Glutamatergic neuron (in vitro differentiated cells): ENCODE measurements at regions not wholly inside any gene's neighbourhood (a gene's known extent, or its start where the extent isn't known, plus 50 kb on each side); places are given as distances from the start of the nearest gene placed in this dataset.

Experiments
- DNase-seq: peaks from one replicate; pipeline ENCODE4 v3.0.0; 2022
- H3K27ac Mint-ChIP-seq: one replicate; pipeline ENCODE4 v1.8.0; 2020; ENCODE audit warnings: mild to moderate bottlenecking, mixed read lengths, inconsistent platforms; ENCODE audit not compliant: unreplicated experiment
- H3K27me3 Mint-ChIP-seq: one replicate; pipeline ENCODE4 v1.8.0; 2020; ENCODE audit warnings: mild to moderate bottlenecking, moderate library complexity, mixed read lengths, inconsistent platforms; ENCODE audit not compliant: unreplicated experiment
- H3K36me3 Mint-ChIP-seq: one replicate; pipeline ENCODE4 v1.8.0; 2020; ENCODE audit warnings: mild to moderate bottlenecking, mixed read lengths, inconsistent platforms; ENCODE audit not compliant: unreplicated experiment
- H3K4me1 Mint-ChIP-seq: one replicate; pipeline ENCODE4 v1.8.0; 2020; ENCODE audit warnings: mild to moderate bottlenecking, low read depth, mixed read lengths, inconsistent platforms; ENCODE audit not compliant: unreplicated experiment
- H3K4me3 Mint-ChIP-seq: one replicate; pipeline ENCODE4 v1.8.0; 2020; ENCODE audit warnings: mild to moderate bottlenecking, mixed read lengths, inconsistent platforms; ENCODE audit not compliant: unreplicated experiment
- H3K9me3 Mint-ChIP-seq: one replicate; pipeline ENCODE4 v1.8.0; 2020; ENCODE audit warnings: mild to moderate bottlenecking, moderate library complexity, mixed read lengths, inconsistent platforms; ENCODE audit not compliant: unreplicated experiment
- CTCF ChIP-seq: fragments of 200-600 bp; sonication (generic); IDR thresholded peaks from one replicate; pipeline ENCODE4 v1.5.0; 2021; ENCODE audit not compliant: partially characterized antibody, unreplicated experiment

GRCh38 chr17:83179811-83180210 is 100.4 kb downstream of the METRNL start:
- peaks cover 4% of the 10 kb centered on the region for H3K27me3 Mint-ChIP-seq
- no peak for TF ChIP-seq CTCF
- DNase-seq: no peak
- no peaks in the 10 kb centered on the region for H3K36me3 Mint-ChIP-seq
- peaks cover 4% of the 10 kb centered on the region for H3K9me3 Mint-ChIP-seq
- H3K27ac Mint-ChIP-seq: peak overlapping the region; percentile 40
- no peak overlapping the region for H3K4me3 Mint-ChIP-seq
- H3K4me1 Mint-ChIP-seq: peaks cover 53% of the 10 kb centered on the region

- H3K27ac Mint-ChIP-seq: peak overlapping the region; percentile 17
- no peak for TF ChIP-seq CTCF
Measured at GRCh38 chr17:83180264-83180995, 101.0 kb downstream of the METRNL start.

GRCh38 chr17:83180996-83181481 is 101.6 kb downstream of the METRNL start:
- peaks cover 45% of the 10 kb centered on the region for H3K4me1 Mint-ChIP-seq
- H3K9me3 Mint-ChIP-seq: peaks cover 2% of the 10 kb centered on the region
- no peak for TF ChIP-seq CTCF
- no peak for DNase-seq
- H3K36me3 Mint-ChIP-seq: no peaks in the 10 kb centered on the region
- no peak overlapping the region for H3K4me3 Mint-ChIP-seq
- peak overlapping the region; percentile 55 for H3K27ac Mint-ChIP-seq
- peaks cover 4% of the 10 kb centered on the region for H3K27me3 Mint-ChIP-seq

More at GRCh38 chr17:83180264-83180995, 101.0 kb downstream of the METRNL start:
- peaks cover 4% of the 10 kb centered on the region for H3K27me3 Mint-ChIP-seq
- DNase-seq: no peak
- H3K36me3 Mint-ChIP-seq: no peaks in the 10 kb centered on the region
- peaks cover 49% of the 10 kb centered on the region for H3K4me1 Mint-ChIP-seq
- no peak overlapping the region for H3K4me3 Mint-ChIP-seq
- peaks cover 4% of the 10 kb centered on the region for H3K9me3 Mint-ChIP-seq

- Mint-ChIP-seq H3K9me3 (no peaks in the 10 kb centered on the region), H3K36me3 (no peaks in the 10 kb centered on the region), H3K27me3 (peaks cover 4% of the 10 kb centered on the region), H3K4me1 (peaks cover 39% of the 10 kb centered on the region), H3K4me3 (no peak overlapping the region), H3K27ac (no peak overlapping the region)
- no peak for TF ChIP-seq CTCF
- no peak for DNase-seq
Measured at GRCh38 chr17:83181991-83182619, 102.7 kb downstream of the METRNL start.

- no peak for DNase-seq
- no peak overlapping the region for H3K4me3 Mint-ChIP-seq
- peaks cover under 1% of the 10 kb centered on the region for H3K36me3 Mint-ChIP-seq
- no peak for TF ChIP-seq CTCF
- H3K9me3 Mint-ChIP-seq: peaks cover 1% of the 10 kb centered on the region
- H3K27me3 Mint-ChIP-seq: peaks cover 4% of the 10 kb centered on the region
- no peak overlapping the region for H3K27ac Mint-ChIP-seq
- peaks cover 37% of the 10 kb centered on the region for H3K4me1 Mint-ChIP-seq
Measured at GRCh38 chr17:83182620-83183101, 103.3 kb downstream of the METRNL start.
